Ectodermal cell (in vitro differentiated cells): ENCODE measurements at regions not wholly inside any gene's neighbourhood (a gene's known extent, or its start where the extent isn't known, plus 50 kb on each side); places are given as distances from the start of the nearest gene placed in this dataset.
"Not testable (repeated sequence)": the region's sequence is repeated elsewhere in the genome, so short reads cannot be mapped to it uniquely, and the experiment has no call there.

Experiments
- H3K27ac ChIP-seq: 2 replicates; pipeline ENCODE4 v1.7.0; 2013; ENCODE audit warnings: mild to moderate bottlenecking, low read depth, low read length; ENCODE audit not compliant: insufficient read depth, poor library complexity, severe bottlenecking
- H3K27me3 ChIP-seq: 2 replicates; pipeline ENCODE4 v1.7.0; 2013; ENCODE audit warnings: mild to moderate bottlenecking, low read length; ENCODE audit not compliant: insufficient read depth, control insufficient read depth, poor library complexity, severe bottlenecking
- H3K36me3 ChIP-seq: one replicate; pipeline ENCODE4 v1.7.0; 2013; ENCODE audit warnings: low read length; ENCODE audit not compliant: control insufficient read depth, insufficient read depth
- H3K4me1 ChIP-seq: one replicate; pipeline ENCODE4 v1.7.0; 2013; ENCODE audit warnings: low read length; ENCODE audit not compliant: control insufficient read depth, insufficient read depth
- H3K4me3 ChIP-seq: 2 replicates; pipeline ENCODE4 v1.7.0; 2013; ENCODE audit warnings: low read depth, low read length, control low read depth; ENCODE audit not compliant: insufficient read depth
- H3K9me3 ChIP-seq: 2 replicates; pipeline ENCODE4 v1.7.0; 2013; ENCODE audit warnings: mild to moderate bottlenecking, low read length, moderate library complexity; ENCODE audit not compliant: control insufficient read depth
- WGBS, 2 experiments: methylation state at CpG; one replicate each; pipeline ENCODE4 v1.1.7; 2013; ENCODE audit warnings: missing lambda C conversion rate in 2 of 2; 5-methylcytosine and 5-hydroxymethylcytosine counted together

DNA sequence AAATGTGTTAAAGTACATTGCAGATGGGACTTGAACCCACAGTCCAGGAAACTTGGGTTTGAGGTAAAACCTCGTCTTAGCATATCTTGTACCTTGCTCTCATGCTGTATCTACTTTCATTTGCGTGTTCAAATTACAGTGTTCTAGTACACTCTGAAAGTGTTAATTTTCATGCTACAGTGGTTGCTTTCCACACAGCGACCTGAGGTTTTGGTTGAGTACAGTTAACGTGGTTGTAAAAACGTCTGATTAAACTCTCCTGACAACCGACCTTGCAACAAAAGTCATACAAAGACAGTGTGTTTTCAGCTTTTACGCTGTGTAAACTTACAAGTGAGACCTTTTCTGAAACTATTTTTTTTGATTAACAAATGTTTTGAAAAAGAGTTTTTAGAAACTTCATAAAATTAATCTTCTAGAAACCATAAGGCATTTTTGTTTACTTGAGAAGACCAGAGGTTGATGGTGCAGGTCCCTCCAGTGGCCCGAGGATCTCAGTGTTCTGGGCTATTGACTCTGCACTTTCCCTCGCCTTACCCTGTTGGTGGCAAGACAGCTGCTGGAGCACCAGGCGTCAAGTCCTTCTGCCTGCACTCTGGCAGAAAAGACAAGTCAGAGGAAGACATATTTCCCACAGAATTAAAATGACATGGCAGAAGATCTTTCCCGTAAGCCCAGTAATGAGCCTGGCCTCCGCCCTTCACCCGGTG is 334.0 kb downstream of the THBS2 start:
- H3K36me3 ChIP-seq, result no peaks in the 10 kb centered on the region
- 94 to 97% methylated on average over 13 of the region's 13 CpGs for WGBS, 2 experiments
- H3K27me3 ChIP-seq, result no peaks in the 10 kb centered on the region
- H3K4me1 ChIP-seq, result no peaks in the 10 kb centered on the region
- no peak overlapping the region for H3K27ac ChIP-seq
- H3K9me3 ChIP-seq, result no peaks in the 10 kb centered on the region
- H3K4me3 ChIP-seq, result no peak overlapping the region

DNA sequence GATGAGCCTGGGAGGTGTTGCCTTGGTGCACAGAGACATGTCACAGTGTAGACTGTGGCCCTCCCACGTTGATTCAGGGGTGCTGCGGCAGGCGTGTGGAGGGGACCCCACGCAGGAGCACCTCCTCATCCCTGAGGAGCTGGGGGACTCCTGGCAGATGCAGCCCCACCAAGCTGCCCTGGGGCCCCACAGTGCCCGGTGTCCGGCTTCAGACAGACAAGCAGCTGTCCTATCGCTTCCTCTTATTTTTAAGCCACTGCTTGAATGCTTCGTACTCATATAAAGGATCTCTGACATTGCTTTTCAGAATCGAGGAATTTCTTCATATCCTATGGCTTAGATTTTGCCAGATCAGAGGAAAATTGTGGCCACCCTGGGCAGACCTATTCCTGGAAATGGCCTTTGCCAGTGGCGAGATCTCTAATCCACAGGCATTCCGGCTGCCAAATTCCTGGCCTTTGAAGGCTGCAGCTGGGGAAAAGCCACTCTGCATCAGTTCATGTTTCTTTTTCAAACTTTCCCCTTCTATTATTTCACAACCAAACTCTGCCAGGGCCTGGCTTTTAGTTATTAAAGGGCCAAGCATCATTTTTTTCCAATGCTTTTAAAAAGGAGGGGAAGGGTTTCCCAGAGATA is 337.0 kb downstream of the THBS2 start:
- 76% methylated on average over 11 of the region's 11 CpGs for WGBS, 2 experiments
- no peak overlapping the region for H3K27ac ChIP-seq
- no peaks in the 10 kb centered on the region for H3K36me3 ChIP-seq
- no peaks in the 10 kb centered on the region for H3K27me3 ChIP-seq
- no peaks in the 10 kb centered on the region for H3K4me1 ChIP-seq
- no peak overlapping the region for H3K4me3 ChIP-seq
- no peaks in the 10 kb centered on the region for H3K9me3 ChIP-seq

DNA sequence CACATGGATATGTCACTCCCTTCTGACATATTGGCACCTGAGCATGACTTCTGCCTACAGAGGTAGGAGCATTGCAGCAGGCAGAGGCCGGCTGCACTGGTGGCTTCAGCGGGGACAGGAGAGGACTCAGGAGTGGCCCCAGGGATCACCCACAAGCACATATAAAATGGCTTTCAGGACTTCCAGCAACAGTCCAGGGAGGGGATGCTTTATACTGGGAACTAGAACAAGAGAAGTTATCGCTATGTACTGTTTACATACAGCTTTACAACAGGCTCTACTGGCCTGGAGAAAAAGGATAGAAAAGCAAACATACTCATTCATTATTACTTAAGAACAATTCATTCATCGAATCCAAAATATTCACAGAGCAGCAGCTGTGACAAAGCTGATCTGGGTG is 337.8 kb downstream of the THBS2 start:
- Histone ChIP-seq H3K36me3 (no peaks in the 10 kb centered on the region), H3K27me3 (no peaks in the 10 kb centered on the region), H3K4me3 (no peak overlapping the region), H3K4me1 (no peaks in the 10 kb centered on the region), H3K9me3 (no peaks in the 10 kb centered on the region), H3K27ac (no peak overlapping the region)
- WGBS, 2 experiments, result 89 to 92% methylated on average over 4 of the region's 4 CpGs

- no peak overlapping the region for H3K27ac ChIP-seq
- no peaks in the 10 kb centered on the region for H3K27me3 ChIP-seq
- H3K9me3 ChIP-seq, result no peaks in the 10 kb centered on the region
- whole genome bisulfite sequencing, 2 experiments, result 89 to 93% methylated on average over 6 of the region's 6 CpGs
- no peaks in the 10 kb centered on the region for H3K4me1 ChIP-seq
- H3K36me3 ChIP-seq, result no peaks in the 10 kb centered on the region
- H3K4me3 ChIP-seq, result no peak overlapping the region
These were observed 338.4 kb downstream of the THBS2 start for GRCh38 chr6:168915242-168915641.

- Histone ChIP-seq H3K36me3 (no peaks in the 10 kb centered on the region), H3K27ac (no peak overlapping the region), H3K9me3 (no peaks in the 10 kb centered on the region), H3K4me1 (no peaks in the 10 kb centered on the region), H3K27me3 (no peaks in the 10 kb centered on the region), H3K4me3 (no peak overlapping the region)
- WGBS, 2 experiments, result 93 to 97% methylated on average over 12 of the region's 12 CpGs
These were observed 339.7 kb downstream of the THBS2 start for GRCh38 chr6:168913866-168914469.

- not testable (repeated sequence) for H3K36me3 ChIP-seq, H3K4me3 ChIP-seq, H3K27ac ChIP-seq, H3K9me3 ChIP-seq, H3K27me3 ChIP-seq, H3K4me1 ChIP-seq
- 78 to 80% methylated on average over 11 of the region's 11 CpGs for WGBS, 2 experiments
These were observed 340.3 kb downstream of the THBS2 start for GRCh38 chr6:168913231-168913865.

DNA sequence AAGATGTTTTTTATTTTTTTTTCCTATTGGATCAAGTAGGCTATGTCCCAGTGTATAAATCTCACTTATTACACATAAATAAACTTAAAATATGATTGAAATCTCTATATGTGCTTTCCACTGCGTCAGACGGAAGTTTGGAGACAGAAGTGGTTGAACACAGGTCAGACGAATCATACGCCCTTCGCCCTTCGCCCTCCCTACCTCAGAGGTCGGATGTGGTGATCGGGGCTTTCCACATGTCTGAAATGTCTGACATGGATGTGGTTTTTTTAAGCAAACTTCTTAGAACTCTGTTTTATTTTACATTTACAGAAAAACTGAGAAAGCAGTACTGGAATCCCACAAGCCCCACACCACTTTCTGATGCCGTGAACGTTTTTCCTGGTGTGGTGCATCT is 344.4 kb downstream of the THBS2 start:
- Histone ChIP-seq H3K4me1 (no peaks in the 10 kb centered on the region), H3K27ac (no peak overlapping the region), H3K36me3 (no peaks in the 10 kb centered on the region), H3K4me3 (no peak overlapping the region), H3K9me3 (peaks cover 3% of the 10 kb centered on the region), H3K27me3 (no peaks in the 10 kb centered on the region)
- 86 to 91% methylated on average over 10 of the region's 10 CpGs for WGBS, 2 experiments

- Histone ChIP-seq H3K9me3 (peaks cover 3% of the 10 kb centered on the region), H3K27me3 (no peaks in the 10 kb centered on the region), H3K27ac (no peak overlapping the region), H3K4me3 (no peak overlapping the region), H3K36me3 (no peaks in the 10 kb centered on the region), H3K4me1 (no peaks in the 10 kb centered on the region)
- 92 to 95% methylated on average over 3 of the region's 5 CpGs for WGBS, 2 experiments
These were observed 344.8 kb downstream of the THBS2 start for GRCh38 chr6:168908887-168909286.

DNA sequence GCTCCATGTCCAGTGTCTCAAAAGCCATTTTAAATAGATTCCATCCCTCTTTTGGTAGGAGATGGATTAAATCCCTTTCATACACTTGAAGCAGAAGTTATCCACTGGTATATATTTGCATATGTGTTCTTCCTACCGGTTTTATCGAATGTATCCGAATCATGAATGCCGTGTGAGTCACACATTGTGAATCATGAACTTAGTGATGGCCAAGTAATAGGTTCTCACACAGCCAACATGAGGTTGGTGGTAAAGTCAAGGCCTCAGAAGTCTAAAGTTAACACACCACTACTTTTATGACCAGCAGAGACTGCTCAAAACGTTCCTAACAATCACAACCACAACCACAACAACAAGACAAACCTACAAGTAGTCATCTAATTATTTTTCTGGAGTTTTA is 345.5 kb downstream of the THBS2 start:
- Histone ChIP-seq H3K9me3 (peaks cover 3% of the 10 kb centered on the region), H3K4me1 (no peaks in the 10 kb centered on the region), H3K36me3 (no peaks in the 10 kb centered on the region), H3K27me3 (no peaks in the 10 kb centered on the region), H3K4me3 (no peak overlapping the region), H3K27ac (no peak overlapping the region)
- WGBS, 2 experiments, result 92 to 95% methylated on average over 5 of the region's 5 CpGs

GRCh38 chr6:168906391-168906790 is 347.3 kb downstream of the THBS2 start:
- Histone ChIP-seq H3K9me3 (peaks cover 3% of the 10 kb centered on the region), H3K27me3 (no peaks in the 10 kb centered on the region), H3K27ac (no peak overlapping the region), H3K36me3 (no peaks in the 10 kb centered on the region), H3K4me1 (no peaks in the 10 kb centered on the region), H3K4me3 (no peak overlapping the region)
- WGBS, 2 experiments, result 87 to 88% methylated on average over 5 of the region's 5 CpGs
